HCT116 (cell line): ENCODE measurements at regions not wholly inside any gene's neighbourhood (a gene's known extent, or its start where the extent isn't known, plus 50 kb on each side); places are given as distances from the start of the nearest gene placed in this dataset.

Experiments used
- ATAC-seq: fragments of 200-7000 bp; cut with Tn5 transposase; 2 replicates; pipeline ENCODE4 v1.9.1; 2020; ENCODE audit warnings: mild to moderate bottlenecking, moderate library complexity
- BruUV-seq: library from RNA; stranded (reverse); fragments of 400-500 nt; replicated peaks from 2 replicates; lab custom pipeline; 2021; lab: Mats Ljungman, UMichigan
- CTCF ChIA-PET: fragments of 300-600 bp; sonication (Branson Sonifier 250); formaldehyde crosslinking; loops from one replicate; lab custom pipeline; 2021; ENCODE audit warnings: antibody characterized with exemption; lab: Charles Lee
- POLR2A ChIA-PET: fragments of 300-600, 350-600 bp; sonication (Branson Sonifier 250); formaldehyde crosslinking; loops from one replicate; lab custom pipeline; 2021; ENCODE audit warnings: antibody characterized with exemption; lab: Charles Lee
- RAD21 ChIA-PET, 2 experiments: fragments of 300-600 bp; sonication (Branson Sonifier 250); formaldehyde crosslinking; loops; one replicate each; lab custom pipeline; 2023; ENCODE audit warnings: low total read pairs in 2 of 2; ENCODE audit not compliant: uncharacterized antibody in 2 of 2, unreplicated experiment in 2 of 2, low non-redundant PET in 1 of 2; lab: Charles Lee
- DNase-seq: peaks from one replicate; pipeline ENCODE4 v3.0.0-alpha.2; 2010; ENCODE audit warnings: low read depth, low spot score
- H2AFZ ChIP-seq: fragments of 200-600 bp; shearing (Covaris generic), sonication (generic); 2 replicates; pipeline ENCODE4 v1.6.1; 2017; ENCODE audit warnings: low read depth, mixed run types, mixed read lengths, antibody characterized with exemption, low read length; ENCODE audit not compliant: poor library complexity, severe bottlenecking
- H3K27ac ChIP-seq: 2 replicates; pipeline ENCODE4 v1.5.1; 2012; ENCODE audit warnings: low read depth, low read length
- H3K27me3 ChIP-seq: fragments of 200-600 bp; sonication (generic); 2 replicates; pipeline ENCODE4 v1.6.1; 2016; ENCODE audit warnings: mixed run types, low read length, mixed read lengths; ENCODE audit not compliant: insufficient read depth
- H3K36me3 ChIP-seq, 2 experiments: fragments of 200-500 bp in 1 of 2; fragments of 200-600 bp in 1 of 2; sonication (Bioruptor generic) in 1 of 2; sonication (generic) in 1 of 2; 2 replicates each; pipeline versions ENCODE4 v1.5.1 to v1.6.1; 2014 to 2016; ENCODE audit warnings: low read length in 2 of 2, inconsistent platforms in 1 of 2, mixed read lengths in 1 of 2, mixed run types in 1 of 2; ENCODE audit not compliant: insufficient read depth in 2 of 2, control insufficient read depth in 1 of 2
- H3K4me1 ChIP-seq, 2 experiments: fragments of 200-600 bp in 1 of 2; sonication (generic) in 1 of 2; 2 replicates each; pipeline versions ENCODE4 v1.5.1 to v1.6.1; 2012 to 2017; ENCODE audit warnings: low read length in 2 of 2, inconsistent platforms in 1 of 2, mild to moderate bottlenecking in 1 of 2, mixed read lengths in 1 of 2, mixed run types in 1 of 2, moderate library complexity in 1 of 2; ENCODE audit not compliant: insufficient read depth in 2 of 2, control insufficient read depth in 1 of 2
- H3K4me2 ChIP-seq: fragments of 200-600 bp; sonication (generic); 2 replicates; pipeline ENCODE4 v1.6.1; 2017; ENCODE audit warnings: mixed run types, low read length, mixed read lengths
- H3K4me3 ChIP-seq, 2 experiments: fragments of 200-600 bp in 1 of 2; sonication (generic) in 1 of 2; replicated peaks in 1 of 2; 2 replicates each; pipeline ENCODE4 v1.5.1; 2011 to 2016; ENCODE audit warnings: low read length in 2 of 2, control low read depth in 1 of 2, low read depth in 1 of 2, mild to moderate bottlenecking in 1 of 2, mixed read lengths in 1 of 2, mixed run types in 1 of 2
- H3K79me2 ChIP-seq: fragments of 200-600 bp; sonication (generic); 2 replicates; pipeline ENCODE4 v1.6.1; 2017; ENCODE audit warnings: mild to moderate bottlenecking, mixed run types, low read length, moderate library complexity, mixed read lengths; ENCODE audit not compliant: insufficient read depth
- H3K9ac ChIP-seq: fragments of 200-600 bp; sonication (generic); 2 replicates; pipeline ENCODE4 v1.6.1; 2016; ENCODE audit warnings: low read length, mixed read lengths
- H3K9me2 ChIP-seq: fragments of 200-600 bp; sonication (generic), shearing (Covaris generic); 2 replicates; pipeline ENCODE4 v1.6.1; 2017; ENCODE audit warnings: mixed run types, mild to moderate bottlenecking, moderate library complexity; ENCODE audit not compliant: insufficient read depth
- H3K9me3 ChIP-seq, 2 experiments: fragments of 200-500 bp in 1 of 2; fragments of 200-600 bp in 1 of 2; sonication (Bioruptor generic) in 1 of 2; sonication (generic) in 1 of 2; 2 replicates each; pipeline ENCODE4 v1.6.1; 2014 to 2017; ENCODE audit warnings: low read length in 2 of 2, mixed read lengths in 2 of 2, inconsistent platforms in 1 of 2, low read depth in 1 of 2, mild to moderate bottlenecking in 1 of 2, mixed run types in 1 of 2, moderate library complexity in 1 of 2; ENCODE audit not compliant: control insufficient read depth in 1 of 2, insufficient read depth in 1 of 2
- H4K20me1 ChIP-seq: fragments of 200-600 bp; sonication (generic), shearing (Covaris generic); 2 replicates; pipeline ENCODE4 v1.6.1; 2017; ENCODE audit warnings: mixed run types, mild to moderate bottlenecking, moderate library complexity; ENCODE audit not compliant: insufficient read depth
- CBX3 ChIP-seq: IDR thresholded peaks from 2 replicates; pipeline ENCODE4 v1.6.1; 2012; ENCODE audit warnings: low read depth
- CTCF ChIP-seq, 3 experiments: fragments of 200-600 bp in 1 of 3; sonication (generic) in 1 of 3; IDR thresholded peaks in 2 of 3; conservative IDR thresholded peaks in 1 of 3; 2 replicates each; pipeline ENCODE4 v1.5.1; 2012 to 2017; ENCODE audit warnings: low read depth in 2 of 3, low read length in 2 of 3, antibody characterized with exemption in 1 of 3, borderline replicate concordance in 1 of 3, control low read depth in 1 of 3, mild to moderate bottlenecking in 1 of 3, mixed read lengths in 1 of 3, mixed run types in 1 of 3, moderate library complexity in 1 of 3; ENCODE audit not compliant: insufficient read depth in 1 of 3
- JUND ChIP-seq: IDR thresholded peaks from 2 replicates; pipeline ENCODE4 v1.6.1; 2012
- RAD21 ChIP-seq: IDR thresholded peaks from 2 replicates; pipeline ENCODE4 v1.6.1; 2012; ENCODE audit warnings: low read depth, mild to moderate bottlenecking
- intact Hi-C: fragments of 100-400 bp; cut with micrococcal nuclease; formaldehyde crosslinking; loops from 2 replicates; pipeline ENCODE4 v1.10.0; 2022

- Histone ChIP-seq H3K4me1 (no peaks in the 10 kb centered on the region), H3K36me3 (no peaks in the 10 kb centered on the region), H3K9me3 (peaks cover 6 to 23% of the 10 kb centered on the region in 2 experiments; a peak in 2 of 4 replicates), H3K4me3 (no peak overlapping the region), H3K27me3 (no peaks in the 10 kb centered on the region), H3K9me2 (no peaks in the 10 kb centered on the region), H3K9ac (no peak overlapping the region), H2AFZ (no peak overlapping the region), H3K27ac (no peak overlapping the region), H3K79me2 (no peaks in the 10 kb centered on the region), H3K4me2 (no peak overlapping the region), H4K20me1 (no peaks in the 10 kb centered on the region)
- intact Hi-C loops: no loop called here
- no peak for ATAC-seq
- DNase-seq: no peak
- no peak for TF ChIP-seq JUND
- TF ChIP-seq RAD21: no peak
- no TSS peak for BruUV-seq
- ChIA-PET POLR2A (no interaction called here), RAD21 (no interaction called here), CTCF (no interaction called here)
These were observed 399.4 kb upstream of the ADGRL3 start for GRCh38 chr4:60800701-60801100.

GRCh38 chr4:60805500-60806313, 394.4 kb upstream of the ADGRL3 start:
- no peak overlapping the region for H3K9ac ChIP-seq
- RAD21 ChIA-PET: no interaction called here
- POLR2A ChIA-PET: no interaction called here
- DNase-seq (no peak), ATAC-seq (no peak)
- intact Hi-C loops: no loop called here
- H3K9me2 ChIP-seq: no peaks in the 10 kb centered on the region
- no peak overlapping the region for H3K27ac ChIP-seq
- CTCF ChIA-PET: no interaction called here
- no peak for TF ChIP-seq CBX3
- peak in 2 of 3 experiments; percentile 13 to 22; a peak in 2 of 6 replicates for TF ChIP-seq CTCF (IDR thresholded peaks at IDR 0.05 in 2 of 3, conservative IDR thresholded peaks at IDR 0.05 in 1 of 3; ENCODE audit: borderline replicate concordance in 1 of 3, insufficient read depth in 1 of 3, low read depth in 2 of 3, low read length in 2 of 3)
- H2AFZ ChIP-seq: no peak overlapping the region
- H3K4me3 ChIP-seq: no peak overlapping the region
- no peaks in the 10 kb centered on the region for H3K4me1 ChIP-seq
- no peaks in the 10 kb centered on the region for H4K20me1 ChIP-seq
- no peaks in the 10 kb centered on the region for H3K36me3 ChIP-seq
- BruUV-seq: no TSS peak
- H3K9me3 ChIP-seq: peaks cover 0 to 21% of the 10 kb centered on the region in 2 experiments; a peak in 2 of 4 replicates
- H3K79me2 ChIP-seq: no peaks in the 10 kb centered on the region
- H3K27me3 ChIP-seq: no peaks in the 10 kb centered on the region
- no peak overlapping the region for H3K4me2 ChIP-seq
